Mammary epithelial cell (primary cell): ENCODE measurements at regions not wholly inside any gene's neighbourhood (a gene's known extent, or its start where the extent isn't known, plus 50 kb on each side); places are given as distances from the start of the nearest gene placed in this dataset.

ENCODE experiments used
- EZH2 ChIP-seq: IDR thresholded peaks from 2 replicates; pipeline ENCODE4 v1.6.1; 2012; ENCODE audit warnings: low read length, inconsistent platforms, borderline replicate concordance
- TF ChIP-seq, protein P1 (sequence below), 2 donors: IDR thresholded peaks in 1 of 2; conservative IDR thresholded peaks in 1 of 2; 2 replicates each; pipeline ENCODE4 v1.5.1; 2011 to 2012; ENCODE audit warnings: inconsistent platforms in 2 of 2, low read length in 2 of 2, mild to moderate bottlenecking in 2 of 2, control low read depth in 1 of 2, low read depth in 1 of 2; ENCODE audit not compliant: insufficient read depth in 1 of 2; ENCODE audit errors: extremely low read depth in 1 of 2

DNA sequence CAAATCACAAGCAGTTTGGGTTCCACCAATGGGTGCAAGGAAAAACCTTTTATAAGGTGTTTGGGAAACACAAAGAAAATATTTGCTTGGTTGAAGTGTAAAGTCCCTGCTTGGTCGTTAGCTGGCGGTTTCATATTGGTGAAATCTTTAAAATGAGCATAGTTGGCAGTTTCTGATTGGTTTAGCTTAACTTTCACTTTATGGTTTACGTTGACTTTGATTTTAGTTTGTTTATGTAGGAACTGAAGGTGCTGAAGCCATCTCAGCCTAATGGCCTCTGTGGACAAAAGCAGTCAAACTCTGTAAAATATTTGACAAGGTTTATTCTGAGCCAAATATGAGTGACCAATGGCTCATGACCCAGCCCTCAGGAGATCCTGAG, 76.6 kb upstream of the PPM1J start:
- TF ChIP-seq, protein P1, sequence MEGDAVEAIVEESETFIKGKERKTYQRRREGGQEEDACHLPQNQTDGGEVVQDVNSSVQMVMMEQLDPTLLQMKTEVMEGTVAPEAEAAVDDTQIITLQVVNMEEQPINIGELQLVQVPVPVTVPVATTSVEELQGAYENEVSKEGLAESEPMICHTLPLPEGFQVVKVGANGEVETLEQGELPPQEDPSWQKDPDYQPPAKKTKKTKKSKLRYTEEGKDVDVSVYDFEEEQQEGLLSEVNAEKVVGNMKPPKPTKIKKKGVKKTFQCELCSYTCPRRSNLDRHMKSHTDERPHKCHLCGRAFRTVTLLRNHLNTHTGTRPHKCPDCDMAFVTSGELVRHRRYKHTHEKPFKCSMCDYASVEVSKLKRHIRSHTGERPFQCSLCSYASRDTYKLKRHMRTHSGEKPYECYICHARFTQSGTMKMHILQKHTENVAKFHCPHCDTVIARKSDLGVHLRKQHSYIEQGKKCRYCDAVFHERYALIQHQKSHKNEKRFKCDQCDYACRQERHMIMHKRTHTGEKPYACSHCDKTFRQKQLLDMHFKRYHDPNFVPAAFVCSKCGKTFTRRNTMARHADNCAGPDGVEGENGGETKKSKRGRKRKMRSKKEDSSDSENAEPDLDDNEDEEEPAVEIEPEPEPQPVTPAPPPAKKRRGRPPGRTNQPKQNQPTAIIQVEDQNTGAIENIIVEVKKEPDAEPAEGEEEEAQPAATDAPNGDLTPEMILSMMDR (conservative IDR thresholded peaks at IDR 0.05 in 1 of 2, IDR thresholded peaks at IDR 0.05 in 1 of 2; ENCODE audit: extremely low read depth in 1 of 2, insufficient read depth in 1 of 2, low read depth in 1 of 2, low read length in 2 of 2), result no peak
- TF ChIP-seq EZH2, result no peak
